ENCODE measurements at regions not wholly inside any gene's neighbourhood (a gene's known extent, or its start where the extent isn't known, plus 50 kb on each side); places are given as distances from the start of the nearest gene placed in this dataset.

DNA sequence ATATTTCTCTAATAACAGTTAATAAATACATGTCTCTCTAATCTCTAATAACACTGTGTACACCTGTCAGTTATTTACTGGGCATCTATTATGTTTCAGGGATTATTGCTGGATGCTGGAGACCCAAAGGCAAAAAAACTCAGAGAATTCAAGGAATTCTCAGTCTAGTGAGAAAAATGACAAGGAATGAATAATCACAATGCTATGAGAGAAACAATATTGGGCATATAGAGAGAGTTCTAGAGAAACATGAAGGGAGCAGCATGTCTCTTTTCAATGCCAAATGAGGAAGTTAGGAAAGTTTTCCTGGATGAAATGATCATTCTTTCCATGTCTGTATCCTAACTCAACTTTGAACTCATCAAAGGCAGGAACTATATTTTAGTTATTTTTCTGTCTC is 82.8 kb downstream of the TNFSF18 start:
- TF ChIP-seq, protein P1, sequence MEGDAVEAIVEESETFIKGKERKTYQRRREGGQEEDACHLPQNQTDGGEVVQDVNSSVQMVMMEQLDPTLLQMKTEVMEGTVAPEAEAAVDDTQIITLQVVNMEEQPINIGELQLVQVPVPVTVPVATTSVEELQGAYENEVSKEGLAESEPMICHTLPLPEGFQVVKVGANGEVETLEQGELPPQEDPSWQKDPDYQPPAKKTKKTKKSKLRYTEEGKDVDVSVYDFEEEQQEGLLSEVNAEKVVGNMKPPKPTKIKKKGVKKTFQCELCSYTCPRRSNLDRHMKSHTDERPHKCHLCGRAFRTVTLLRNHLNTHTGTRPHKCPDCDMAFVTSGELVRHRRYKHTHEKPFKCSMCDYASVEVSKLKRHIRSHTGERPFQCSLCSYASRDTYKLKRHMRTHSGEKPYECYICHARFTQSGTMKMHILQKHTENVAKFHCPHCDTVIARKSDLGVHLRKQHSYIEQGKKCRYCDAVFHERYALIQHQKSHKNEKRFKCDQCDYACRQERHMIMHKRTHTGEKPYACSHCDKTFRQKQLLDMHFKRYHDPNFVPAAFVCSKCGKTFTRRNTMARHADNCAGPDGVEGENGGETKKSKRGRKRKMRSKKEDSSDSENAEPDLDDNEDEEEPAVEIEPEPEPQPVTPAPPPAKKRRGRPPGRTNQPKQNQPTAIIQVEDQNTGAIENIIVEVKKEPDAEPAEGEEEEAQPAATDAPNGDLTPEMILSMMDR (IDR thresholded peaks at IDR 0.05; ENCODE audit: insufficient read depth, low read length, poor library complexity, severe bottlenecking): no peak
- TF ChIP-seq EZH2phosphoT487 (conservative IDR thresholded peaks at IDR 0.05; ENCODE audit: low read length): no peak

Data from SU-DHL-6 (cell line).